Transverse colon (tissue), 3 donors: ENCODE measurements at regions not wholly inside any gene's neighbourhood (a gene's known extent, or its start where the extent isn't known, plus 50 kb on each side); places are given as distances from the start of the nearest gene placed in this dataset.

Experiments
- CTCF ChIP-seq, 5 experiments: fragments of 200-600 bp in 3 of 5; fragments of 450-650 bp in 2 of 5; sonication (generic) in 3 of 5; IDR thresholded peaks; 1 replicate in 2 of 5; 2 replicates in 3 of 5; pipeline ENCODE4 v1.5.1; 2016 to 2017; ENCODE audit warnings: antibody characterized with exemption in 5 of 5, inconsistent platforms in 3 of 5, mild to moderate bottlenecking in 2 of 5, moderate library complexity in 1 of 5
- POLR2A ChIP-seq: fragments of 450-650 bp; IDR thresholded peaks from one replicate; pipeline ENCODE4 v1.6.1; 2016; ENCODE audit warnings: antibody characterized with exemption, mild to moderate bottlenecking, moderate library complexity

- TF ChIP-seq POLR2A (no peak), CTCF (IDR thresholded peaks at IDR 0.05) (no peak)
Observed at GRCh38 chr3:166864473-166865467, 515.3 kb downstream of the ZBBX start.
